Activated T-cell treated with anti-CD3 and anti-CD28 coated beads, Interleukin-2, amount 50 U/mL, for 4 hours (primary cell): ENCODE measurements at regions not wholly inside any gene's neighbourhood (a gene's known extent, or its start where the extent isn't known, plus 50 kb on each side); places are given as distances from the start of the nearest gene placed in this dataset.
"Not testable (repeated sequence)": the region's sequence is repeated elsewhere in the genome, so short reads cannot be mapped to it uniquely, and the experiment has no call there.

Experiments used
- ATAC-seq, 2 donors: fragments of 200-7000 bp; cut with Tn5 transposase; one replicate each; pipeline ENCODE4 v1.10.0; 2021
- DNase-seq: peaks from one replicate; pipeline ENCODE4 v3.0.0-alpha.2; 2020
- H3K27me3 Mint-ChIP-seq: one replicate; pipeline ENCODE4 v1.8.0; 2021; ENCODE audit warnings: low read depth, mixed read lengths
- H3K36me3 Mint-ChIP-seq: one replicate; pipeline ENCODE4 v1.8.0; 2022; ENCODE audit warnings: mixed read lengths; ENCODE audit not compliant: insufficient read depth
- H3K4me1 Mint-ChIP-seq: one replicate; pipeline ENCODE4 v1.8.0; 2021; ENCODE audit warnings: low read depth, mixed read lengths
- H3K4me3 Mint-ChIP-seq: one replicate; pipeline ENCODE4 v1.8.0; 2021; ENCODE audit warnings: mild to moderate bottlenecking, moderate library complexity, mixed read lengths
- H3K9me3 Mint-ChIP-seq: one replicate; pipeline ENCODE4 v1.8.0; 2021; ENCODE audit warnings: mixed read lengths

DNA sequence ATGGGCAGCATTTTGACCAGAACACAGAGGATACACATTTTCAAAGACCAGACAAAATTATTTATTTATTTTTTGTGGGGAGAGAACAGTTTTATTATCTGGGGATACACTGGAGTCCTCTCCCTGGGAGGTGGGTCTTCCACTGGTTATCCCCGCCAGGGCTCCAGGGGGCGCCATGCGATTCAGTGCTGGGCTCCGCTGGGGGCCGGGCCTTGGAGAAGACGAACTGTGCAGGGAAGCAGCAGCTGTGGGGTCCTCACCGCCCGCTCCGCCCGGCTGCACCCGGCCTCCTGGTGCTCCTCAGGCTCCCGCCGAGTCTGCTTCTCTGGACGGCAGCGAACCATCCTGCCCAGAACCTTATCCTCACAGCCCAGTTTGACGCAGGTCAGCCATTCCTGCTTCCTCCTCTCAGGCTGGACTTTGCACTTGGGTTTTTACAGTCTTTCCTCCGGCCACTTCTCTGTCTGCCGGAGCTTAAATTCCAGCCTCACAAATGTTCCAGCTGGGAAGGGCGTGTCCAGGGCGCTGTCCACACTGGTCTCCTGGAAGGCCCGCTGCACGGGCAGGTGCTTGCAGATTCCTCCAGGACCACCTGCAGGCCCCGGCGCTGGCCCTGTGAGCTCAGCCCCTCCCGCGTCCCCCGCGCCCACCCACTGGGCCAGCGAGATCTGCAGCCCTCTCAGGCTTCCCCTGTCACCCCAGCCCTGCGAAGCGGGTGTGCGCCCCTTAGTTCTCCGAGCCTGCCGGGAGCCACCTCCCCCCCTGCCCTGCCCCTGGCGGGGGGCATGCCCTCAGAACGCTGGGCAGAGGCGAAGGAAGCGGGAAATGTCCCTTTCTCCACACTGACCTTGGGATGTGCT is 1830.0 kb upstream of the DEFB115 start:
- Mint-ChIP-seq H3K4me3 (no peak overlapping the region), H3K36me3 (no peaks in the 10 kb centered on the region), H3K27me3 (peaks cover 10% of the 10 kb centered on the region), H3K4me1 (no peaks in the 10 kb centered on the region), H3K9me3 (no peaks in the 10 kb centered on the region)
- DNase-seq (no peak), ATAC-seq (no peak)

DNA sequence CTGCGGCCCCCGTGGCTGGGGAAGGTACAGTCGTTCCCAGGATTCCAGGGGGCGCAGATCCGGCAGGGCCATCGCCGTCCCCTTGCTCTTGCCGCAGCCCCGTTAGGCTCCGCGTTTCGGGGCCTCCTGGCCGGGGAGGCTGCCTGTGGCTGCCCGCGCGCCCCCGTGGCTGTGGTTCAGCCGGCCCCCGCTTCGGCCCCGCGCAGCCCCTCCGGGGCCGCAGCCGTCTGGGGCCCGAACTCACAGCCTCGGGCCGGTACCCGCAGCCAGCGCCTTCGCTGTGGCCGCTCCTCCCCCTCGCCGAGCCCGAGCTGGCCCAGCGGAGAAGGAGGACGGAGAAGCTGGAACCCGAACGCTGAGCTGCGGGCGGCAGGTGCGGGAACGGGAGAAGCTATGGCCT is 1826.9 kb upstream of the DEFB115 start:
- Mint-ChIP-seq H3K36me3 (no peaks in the 10 kb centered on the region), H3K4me3 (no peak overlapping the region), H3K27me3 (peaks cover 6% of the 10 kb centered on the region), H3K9me3 (no peaks in the 10 kb centered on the region), H3K4me1 (no peaks in the 10 kb centered on the region)
- DNase-seq (no peak), ATAC-seq (no peak)

DNA sequence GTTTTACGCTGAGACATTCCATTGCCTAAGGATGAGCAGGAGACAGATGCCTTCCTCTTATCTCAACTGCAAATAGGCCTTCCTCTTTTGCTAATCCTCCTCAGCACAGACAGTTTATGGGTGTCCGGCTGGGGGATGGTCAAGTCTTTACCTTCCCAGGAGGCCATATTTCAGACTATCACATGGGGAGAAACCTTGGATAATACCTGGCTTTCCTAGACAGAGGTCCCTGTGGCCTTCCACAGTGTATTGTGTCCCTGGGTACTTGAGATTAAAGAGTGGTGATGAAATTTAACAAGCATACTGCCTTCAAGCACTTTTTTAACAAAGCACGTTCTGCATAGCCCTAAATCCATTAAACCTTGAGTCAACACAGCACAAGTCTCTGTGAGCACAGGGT is 1816.7 kb upstream of the DEFB115 start:
- H3K36me3 Mint-ChIP-seq, ATAC-seq, DNase-seq, H3K27me3 Mint-ChIP-seq, H3K4me1 Mint-ChIP-seq, H3K9me3 Mint-ChIP-seq, H3K4me3 Mint-ChIP-seq: not testable (repeated sequence)

DNA sequence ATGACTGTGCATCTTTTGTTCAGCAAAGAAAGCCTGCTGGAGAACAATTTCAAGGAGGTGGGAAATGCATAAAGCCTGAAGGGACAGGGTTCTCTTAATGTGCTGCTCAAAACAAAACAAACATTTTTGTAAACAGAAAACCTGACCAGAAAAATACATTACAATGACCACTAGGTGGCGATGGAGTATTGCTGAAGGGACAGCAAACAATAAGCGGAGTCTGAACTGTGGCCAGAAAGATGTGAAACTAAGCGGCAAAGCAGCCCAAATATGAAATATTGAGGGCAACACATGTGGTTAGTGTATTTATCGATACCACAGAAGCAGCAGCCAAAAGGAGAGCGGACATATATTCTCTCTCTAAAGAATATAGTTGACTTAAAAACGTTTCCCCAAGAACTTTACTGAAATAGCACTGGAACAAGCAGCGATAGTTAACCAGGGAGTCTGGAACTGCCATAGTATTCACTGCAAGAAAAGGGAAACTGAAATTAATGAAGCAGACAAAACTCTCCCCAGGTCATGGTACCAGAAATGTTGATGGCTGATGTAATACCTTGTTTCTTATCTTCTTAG is 1814.2 kb upstream of the DEFB115 start:
- DNase-seq, H3K4me1 Mint-ChIP-seq, ATAC-seq, H3K9me3 Mint-ChIP-seq, H3K4me3 Mint-ChIP-seq, H3K36me3 Mint-ChIP-seq: not testable (repeated sequence)
- H3K27me3 Mint-ChIP-seq: peaks cover 13% of the 10 kb centered on the region

DNA sequence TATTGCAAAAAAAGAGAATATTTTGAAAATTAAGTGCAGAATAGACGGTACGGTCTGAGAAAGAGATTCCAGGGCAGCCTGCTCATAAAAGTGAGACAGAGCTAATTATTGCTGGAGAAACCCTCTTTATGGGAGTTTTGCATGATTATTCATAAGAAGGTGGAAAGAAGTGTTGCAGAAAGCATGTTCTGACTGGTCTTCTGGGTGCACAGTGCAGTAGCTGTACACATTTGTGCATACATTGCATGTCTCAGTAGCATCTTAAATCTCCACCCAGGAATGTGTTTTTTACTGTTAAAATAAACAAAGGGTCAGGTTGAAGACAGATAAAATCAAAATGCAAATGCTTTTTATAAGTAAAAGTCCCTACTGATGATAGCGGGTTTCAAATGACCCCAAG is 1813.6 kb upstream of the DEFB115 start:
- H3K4me3 Mint-ChIP-seq: no peak overlapping the region
- H3K4me1 Mint-ChIP-seq: no peaks in the 10 kb centered on the region
- DNase-seq: no peak
- H3K27me3 Mint-ChIP-seq: peaks cover 13% of the 10 kb centered on the region
- no peaks in the 10 kb centered on the region for H3K9me3 Mint-ChIP-seq
- H3K36me3 Mint-ChIP-seq: no peaks in the 10 kb centered on the region
- peak; percentile 36 to 53 for ATAC-seq

DNA sequence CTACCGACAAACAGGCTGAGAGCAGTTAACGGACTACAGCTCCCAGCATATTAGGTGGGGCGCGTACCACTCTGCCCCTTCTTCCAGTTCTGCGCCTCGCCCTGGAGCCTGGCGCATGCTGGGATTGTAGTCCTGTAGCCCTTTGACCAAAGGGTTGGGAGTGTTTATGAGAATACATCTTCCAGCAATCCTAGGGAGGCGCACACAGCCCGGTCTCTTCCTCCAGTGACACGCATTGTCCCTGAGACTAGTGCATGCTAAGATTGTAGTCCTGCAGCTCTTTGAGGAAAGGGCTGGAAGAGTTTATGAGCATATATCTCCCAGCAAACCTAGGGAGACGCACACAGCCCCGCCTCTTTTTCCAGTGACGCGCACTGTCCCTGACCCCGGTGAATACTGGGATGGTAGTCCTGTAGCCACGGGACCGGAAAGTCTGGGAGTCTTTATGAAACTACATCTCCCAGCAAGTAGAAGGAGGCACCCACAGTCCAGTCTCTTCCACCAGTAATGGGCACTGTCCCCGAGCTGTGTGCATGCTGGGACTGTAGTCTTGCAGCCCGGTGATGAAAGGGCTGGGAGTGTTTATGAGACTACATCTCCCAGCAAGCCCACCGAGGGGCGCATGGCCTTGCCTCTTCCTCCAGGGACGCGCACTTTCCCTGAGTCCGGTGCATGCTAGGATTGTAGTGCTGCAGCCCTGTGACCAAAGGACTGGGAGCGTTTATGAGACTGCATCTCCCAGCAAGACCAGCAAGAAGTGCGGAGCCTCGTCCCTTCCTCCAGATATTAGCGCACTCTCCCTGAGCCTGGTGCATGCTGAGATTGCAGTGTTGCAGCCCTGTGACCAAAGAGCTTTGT is 1812.2 kb upstream of the DEFB115 start:
- H3K4me3 Mint-ChIP-seq, H3K36me3 Mint-ChIP-seq, H3K4me1 Mint-ChIP-seq, H3K9me3 Mint-ChIP-seq, DNase-seq: not testable (repeated sequence)
- peak; percentile 90 to 95 for ATAC-seq
- H3K27me3 Mint-ChIP-seq: peaks cover 13% of the 10 kb centered on the region

DNA sequence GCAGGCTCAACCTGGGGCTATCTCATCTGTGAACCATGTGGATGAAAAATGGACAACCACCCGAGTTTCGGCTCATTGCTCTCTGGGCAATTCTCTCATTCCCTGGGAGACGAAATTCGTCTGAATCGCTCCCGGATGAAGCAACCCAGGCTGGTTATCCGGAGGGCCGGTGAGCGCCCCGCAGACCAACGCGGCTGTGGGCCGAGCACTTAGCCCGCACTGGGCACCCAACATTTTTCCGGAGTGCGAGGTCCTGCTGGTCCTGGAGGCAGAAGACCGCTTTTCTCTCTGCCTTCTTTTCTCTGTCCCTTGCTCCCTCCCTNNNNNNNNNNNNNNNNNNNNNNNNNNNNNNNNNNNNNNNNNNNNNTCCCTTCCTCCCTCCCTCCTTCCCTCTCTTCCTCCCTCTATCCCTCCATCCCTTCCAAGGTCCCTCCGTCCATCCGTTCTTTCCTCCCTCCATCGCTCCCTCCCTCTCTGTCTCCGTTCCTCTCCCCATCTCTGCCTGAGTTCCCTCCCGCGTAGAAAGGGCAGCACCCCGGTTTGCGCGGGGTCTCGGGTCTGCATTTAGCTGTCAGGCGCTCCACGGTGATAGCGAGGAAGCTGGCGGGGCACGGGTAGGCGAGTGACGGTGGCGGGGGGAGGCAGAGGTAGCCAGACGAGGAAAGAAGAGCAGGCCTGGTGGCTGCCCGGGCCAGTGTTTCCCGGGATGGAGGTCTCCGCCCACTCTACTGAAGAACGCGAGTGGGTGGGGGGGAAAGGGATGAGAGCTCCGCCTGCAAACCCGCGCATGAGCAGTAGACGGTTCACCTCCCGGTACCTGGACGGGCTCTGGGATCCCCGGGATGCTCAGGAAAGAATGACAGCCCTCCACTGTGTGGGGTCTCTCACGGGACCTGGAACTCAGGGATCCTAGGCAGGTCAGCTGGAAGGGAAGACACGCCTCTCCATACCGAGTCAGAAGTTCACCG is 1809.7 kb upstream of the DEFB115 start:
- not testable (repeated sequence) for H3K36me3 Mint-ChIP-seq

DNA sequence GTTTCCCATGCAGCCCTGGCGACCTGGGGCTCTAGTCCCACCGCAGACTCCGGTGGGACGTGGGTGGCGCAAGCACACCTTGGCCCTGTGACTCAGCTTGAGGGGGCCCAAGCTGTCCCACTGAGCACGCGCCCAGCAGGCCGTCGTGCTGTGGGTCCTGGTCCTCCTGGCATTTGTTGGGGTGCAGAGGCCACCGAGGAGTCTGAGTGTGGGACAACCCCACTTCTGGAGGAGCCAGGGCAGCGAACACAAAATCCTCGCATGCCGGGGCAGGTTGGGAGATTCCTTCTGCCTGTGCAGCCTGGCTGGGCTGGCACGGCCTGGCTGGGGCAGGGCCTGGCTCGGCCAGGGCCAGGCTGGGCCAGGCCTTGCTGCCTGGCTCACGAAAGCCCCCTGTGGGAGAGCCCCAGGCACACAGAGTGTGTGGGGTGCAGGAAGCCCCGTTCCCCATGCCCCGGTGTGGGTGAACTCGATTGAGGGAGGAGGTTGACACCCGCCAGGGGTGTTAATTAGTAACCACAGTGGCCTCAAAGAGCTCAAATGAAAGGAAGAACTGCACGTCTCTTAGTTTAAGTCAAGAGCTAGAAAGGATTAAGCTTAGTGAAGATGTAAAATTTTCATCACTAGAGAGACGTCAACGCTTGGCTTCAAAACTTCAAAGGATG is 1808.5 kb upstream of the DEFB115 start:
- Mint-ChIP-seq H3K27me3 (peaks cover 11% of the 10 kb centered on the region), H3K4me1 (no peaks in the 10 kb centered on the region)
- no peak for ATAC-seq

More for the DNA sequence above, 1809.7 kb upstream of the DEFB115 start:
- H3K4me1 Mint-ChIP-seq, DNase-seq, H3K9me3 Mint-ChIP-seq, ATAC-seq, H3K4me3 Mint-ChIP-seq: not testable (repeated sequence)
- H3K27me3 Mint-ChIP-seq: peaks cover 13% of the 10 kb centered on the region

DNA sequence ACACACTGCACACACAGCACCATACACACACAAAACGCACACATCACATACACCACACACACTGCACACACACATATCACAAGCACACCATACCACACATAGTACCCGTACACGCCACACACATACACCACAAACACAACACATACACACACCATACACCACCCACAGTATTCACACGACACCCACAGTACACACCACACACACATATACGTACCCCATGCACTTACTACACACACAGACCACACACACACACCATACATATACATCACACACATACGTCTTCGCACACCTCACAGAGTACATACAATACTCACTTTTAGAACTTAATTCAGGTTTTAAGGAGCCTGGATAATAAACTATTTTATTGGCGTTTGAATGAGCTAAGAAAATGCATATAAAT is 1805.3 kb upstream of the DEFB115 start:
- H3K4me1 Mint-ChIP-seq: no peaks in the 10 kb centered on the region
- H3K4me3 Mint-ChIP-seq: no peak overlapping the region
- H3K9me3 Mint-ChIP-seq: peaks cover 5% of the 10 kb centered on the region
- no peak for ATAC-seq
- H3K36me3 Mint-ChIP-seq: no peaks in the 10 kb centered on the region
- no peak for DNase-seq
- H3K27me3 Mint-ChIP-seq: no peaks in the 10 kb centered on the region

More for the DNA sequence above, 1808.5 kb upstream of the DEFB115 start:
- Mint-ChIP-seq H3K9me3 (peaks cover 5% of the 10 kb centered on the region), H3K4me3 (no peak overlapping the region), H3K36me3 (no peaks in the 10 kb centered on the region)
- no peak for DNase-seq

DNA sequence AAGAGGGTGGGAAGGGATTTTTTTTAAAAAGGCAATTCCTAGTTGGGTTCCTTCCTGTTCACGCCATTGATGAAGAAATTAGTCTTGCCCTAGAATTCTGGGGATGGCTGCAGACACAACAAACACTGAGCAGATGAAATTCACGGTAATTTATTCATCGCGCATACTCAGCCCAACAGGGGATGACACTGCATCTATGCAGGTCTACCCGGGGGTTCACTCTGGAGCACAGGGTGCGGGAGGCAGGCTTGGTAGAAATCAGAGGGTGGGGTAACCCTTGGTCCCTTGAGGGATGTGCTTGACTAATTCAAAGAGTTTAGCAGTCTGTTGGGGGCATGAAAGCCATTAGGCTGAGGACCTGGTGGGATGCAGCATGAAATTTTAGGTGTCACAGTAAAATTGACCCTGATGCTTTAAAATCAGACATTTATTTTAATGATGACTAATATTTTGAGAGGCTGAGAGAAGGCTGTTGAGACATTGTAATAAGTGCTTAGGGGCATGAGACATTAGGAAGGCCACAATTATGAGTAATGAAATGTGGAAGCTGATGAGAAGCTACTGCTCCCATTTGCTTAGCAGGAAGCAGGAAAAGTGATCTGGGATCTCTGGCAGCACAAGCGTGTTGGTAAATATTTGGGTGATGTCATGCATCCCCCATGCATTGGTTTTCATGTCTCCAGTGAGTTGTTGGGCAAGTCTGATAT is 1800.3 kb upstream of the DEFB115 start:
- not testable (repeated sequence) for H3K4me3 Mint-ChIP-seq, H3K27me3 Mint-ChIP-seq, ATAC-seq, H3K9me3 Mint-ChIP-seq, DNase-seq, H3K4me1 Mint-ChIP-seq, H3K36me3 Mint-ChIP-seq

DNA sequence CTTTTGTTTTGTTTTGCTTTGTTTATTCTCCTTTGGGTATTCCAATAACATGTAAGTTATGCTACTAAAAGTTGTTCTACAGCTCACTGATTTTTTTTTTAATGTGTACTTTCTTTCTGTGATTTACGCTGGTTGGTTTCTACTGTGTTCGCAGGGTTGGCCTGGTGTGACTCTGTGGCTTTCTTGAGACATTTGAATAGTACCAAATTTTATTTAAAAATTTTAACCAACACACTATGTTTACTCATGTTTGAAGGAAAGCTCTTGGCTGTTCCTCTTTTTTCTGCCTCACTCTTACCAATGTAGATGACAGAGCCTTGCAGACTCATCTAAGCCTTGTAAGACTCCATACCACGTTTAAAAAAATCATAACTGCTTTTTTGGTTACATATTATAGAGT is 1784.9 kb upstream of the DEFB115 start:
- H3K36me3 Mint-ChIP-seq: no peaks in the 10 kb centered on the region
- H3K4me1 Mint-ChIP-seq: no peaks in the 10 kb centered on the region
- no peak overlapping the region for H3K4me3 Mint-ChIP-seq
- no peaks in the 10 kb centered on the region for H3K27me3 Mint-ChIP-seq
- ATAC-seq: no peak
- H3K9me3 Mint-ChIP-seq: peaks cover 3% of the 10 kb centered on the region
- DNase-seq: no peak

DNA sequence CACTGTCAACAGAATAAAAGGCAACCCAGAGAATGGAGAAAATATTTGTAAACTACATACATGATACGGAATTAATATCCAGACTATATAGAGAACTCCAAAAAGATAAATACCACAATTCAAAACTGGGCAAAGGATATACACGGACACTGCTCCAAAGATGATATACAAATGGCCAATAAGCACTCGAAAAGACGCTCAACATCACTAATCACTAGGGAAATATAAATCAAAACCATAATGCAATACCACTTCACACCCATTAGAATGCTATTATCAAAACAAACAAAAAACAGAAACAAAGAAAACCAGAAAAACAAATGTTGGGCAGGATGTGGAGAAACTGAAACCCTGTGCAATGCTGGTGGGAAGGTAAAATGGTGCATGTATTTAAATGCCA is 1764.6 kb upstream of the DEFB115 start:
- H3K4me3 Mint-ChIP-seq, ATAC-seq, H3K36me3 Mint-ChIP-seq, DNase-seq, H3K4me1 Mint-ChIP-seq, H3K27me3 Mint-ChIP-seq: not testable (repeated sequence)
- peaks cover 10% of the 10 kb centered on the region for H3K9me3 Mint-ChIP-seq

DNA sequence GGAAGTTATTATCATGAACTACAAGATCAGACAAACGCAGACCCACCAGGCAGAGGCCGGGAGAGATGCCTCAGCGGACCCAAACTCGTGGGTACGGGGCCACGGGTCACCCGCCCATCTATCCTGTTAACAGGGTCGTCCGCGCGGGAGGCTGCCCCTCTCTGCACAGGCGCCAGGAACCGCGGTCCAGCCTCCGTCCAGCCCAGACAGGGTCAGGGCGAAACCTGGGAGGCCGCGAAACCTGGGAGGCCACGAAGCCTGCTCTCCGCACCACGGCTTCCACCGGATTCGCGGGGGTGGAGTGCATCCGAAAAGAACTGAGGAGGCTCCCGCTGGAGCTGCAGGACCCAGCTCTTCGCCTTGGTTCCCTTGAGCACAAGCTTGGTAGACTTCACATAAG is 1760.7 kb upstream of the DEFB115 start:
- ATAC-seq, H3K36me3 Mint-ChIP-seq, H3K27me3 Mint-ChIP-seq, DNase-seq, H3K4me3 Mint-ChIP-seq, H3K4me1 Mint-ChIP-seq: not testable (repeated sequence)
- peaks cover 14% of the 10 kb centered on the region for H3K9me3 Mint-ChIP-seq
